ENCODE measurements at regions not wholly inside any gene's neighbourhood (a gene's known extent, or its start where the extent isn't known, plus 50 kb on each side); places are given as distances from the start of the nearest gene placed in this dataset.

DNA sequence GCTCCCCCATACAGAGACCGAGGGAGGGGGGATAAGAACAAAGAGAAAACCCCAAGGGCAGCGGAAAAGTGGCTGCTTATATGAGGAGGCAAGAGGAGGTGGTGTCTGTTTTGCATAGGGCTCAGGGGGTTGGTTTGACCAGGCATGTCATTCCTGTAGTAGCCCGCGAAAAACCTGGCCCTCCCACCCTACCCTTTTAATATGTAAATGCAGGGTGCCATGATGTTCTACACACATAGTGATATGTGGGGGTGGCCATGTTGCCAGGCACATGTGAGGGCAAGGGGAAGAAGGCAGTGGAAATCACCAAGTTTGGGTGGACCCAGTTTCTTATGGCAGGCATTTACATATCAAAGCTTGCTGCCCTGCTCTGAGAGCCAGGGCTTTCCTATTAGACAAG, 203.5 kb upstream of the UBL3 start:
- intact Hi-C loops (cut with DNase I, micrococcal nuclease): no loop called here
- H3K27ac Mint-ChIP-seq: no peak overlapping the region

DNA sequence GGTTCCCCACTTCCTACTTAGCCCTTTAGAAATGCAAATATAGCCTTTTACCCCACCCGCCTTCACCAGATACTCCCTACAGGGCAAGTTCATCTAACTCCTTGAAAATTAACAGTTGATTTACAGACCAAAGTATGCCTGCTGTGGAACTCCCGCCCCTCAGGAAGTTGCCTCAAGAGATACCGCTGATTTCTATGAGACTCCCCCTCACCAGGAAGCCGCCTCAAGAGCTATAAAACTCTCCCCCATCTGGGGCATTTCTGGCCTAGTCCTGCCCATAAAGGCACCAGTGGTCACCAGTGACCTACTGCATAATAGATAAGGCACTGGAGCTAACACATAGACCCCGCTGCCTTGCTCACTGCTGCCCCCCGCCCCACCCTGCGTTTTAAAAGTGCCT, 201.7 kb upstream of the UBL3 start:
- ChIA-PET CTCF (no interaction called here), POLR2A (interaction anchor here (0.7 to 1.1 kb wide), 3 partner anchors 55 to 203 kb away, joined by 3 to 5 read pairs (median 3); no protein-coding TSS in a partner anchor)
- TF ChIP-seq, protein P1, sequence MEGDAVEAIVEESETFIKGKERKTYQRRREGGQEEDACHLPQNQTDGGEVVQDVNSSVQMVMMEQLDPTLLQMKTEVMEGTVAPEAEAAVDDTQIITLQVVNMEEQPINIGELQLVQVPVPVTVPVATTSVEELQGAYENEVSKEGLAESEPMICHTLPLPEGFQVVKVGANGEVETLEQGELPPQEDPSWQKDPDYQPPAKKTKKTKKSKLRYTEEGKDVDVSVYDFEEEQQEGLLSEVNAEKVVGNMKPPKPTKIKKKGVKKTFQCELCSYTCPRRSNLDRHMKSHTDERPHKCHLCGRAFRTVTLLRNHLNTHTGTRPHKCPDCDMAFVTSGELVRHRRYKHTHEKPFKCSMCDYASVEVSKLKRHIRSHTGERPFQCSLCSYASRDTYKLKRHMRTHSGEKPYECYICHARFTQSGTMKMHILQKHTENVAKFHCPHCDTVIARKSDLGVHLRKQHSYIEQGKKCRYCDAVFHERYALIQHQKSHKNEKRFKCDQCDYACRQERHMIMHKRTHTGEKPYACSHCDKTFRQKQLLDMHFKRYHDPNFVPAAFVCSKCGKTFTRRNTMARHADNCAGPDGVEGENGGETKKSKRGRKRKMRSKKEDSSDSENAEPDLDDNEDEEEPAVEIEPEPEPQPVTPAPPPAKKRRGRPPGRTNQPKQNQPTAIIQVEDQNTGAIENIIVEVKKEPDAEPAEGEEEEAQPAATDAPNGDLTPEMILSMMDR (IDR thresholded peaks at IDR 0.05): no peak
- no peak overlapping the region for H3K4me3 Mint-ChIP-seq
- H3K27ac Mint-ChIP-seq: no peak overlapping the region
- H3K4me1 Mint-ChIP-seq (ENCODE audit: low read depth): peaks cover 13% of the 10 kb centered on the region
- intact Hi-C loops (cut with DNase I, micrococcal nuclease): no loop called here
- Histone ChIP-seq H3K4me3 (ENCODE audit: low read length) (no peak overlapping the region), H3K27ac (ENCODE audit: low read depth in 1 of 2, low read length in 2 of 2) (no peak overlapping the region), H3K9me3 (ENCODE audit: control insufficient read depth in 1 of 2, insufficient read depth in 1 of 2, low read length in 2 of 2) (no peaks in the 10 kb centered on the region), H3K27me3 (ENCODE audit: control insufficient read depth in 1 of 2, insufficient read depth in 2 of 2, low read length in 2 of 2) (no peaks in the 10 kb centered on the region), H3K4me1 (ENCODE audit: insufficient read depth, low read length) (peaks cover 12% of the 10 kb centered on the region), H3K36me3 (ENCODE audit: insufficient read depth, low read length) (no peaks in the 10 kb centered on the region)
- peak; percentile 46 for ATAC-seq (ENCODE audit: poor library complexity)
- no peaks in the 10 kb centered on the region for H3K36me3 Mint-ChIP-seq (ENCODE audit: low read depth)
- DNase-seq: peak in 3 of 14 experiments; percentile 12 to 21 (median 13)
- H3K9me3 Mint-ChIP-seq: no peaks in the 10 kb centered on the region
- peaks cover 6% of the 10 kb centered on the region for H3K27me3 Mint-ChIP-seq

More for the DNA sequence above, 203.5 kb upstream of the UBL3 start:
- Mint-ChIP-seq H3K27me3 (peaks cover 6% of the 10 kb centered on the region), H3K36me3 (ENCODE audit: low read depth) (no peaks in the 10 kb centered on the region), H3K9me3 (no peaks in the 10 kb centered on the region), H3K4me3 (no peak overlapping the region), H3K4me1 (ENCODE audit: low read depth) (peaks cover 8% of the 10 kb centered on the region)
- peaks cover 8% of the 10 kb centered on the region for H3K4me1 ChIP-seq (ENCODE audit: insufficient read depth, low read length)
- ChIA-PET POLR2A (no interaction called here), CTCF (no interaction called here)
- H3K36me3 ChIP-seq (ENCODE audit: insufficient read depth, low read length): no peaks in the 10 kb centered on the region
- DNase-seq: no peak
- H3K27ac ChIP-seq (ENCODE audit: low read depth in 1 of 2, low read length in 2 of 2): no peak overlapping the region
- H3K4me3 ChIP-seq (ENCODE audit: low read length): no peak overlapping the region
- TF ChIP-seq, protein P1 (IDR thresholded peaks at IDR 0.05): no peak
- no peak for ATAC-seq (ENCODE audit: poor library complexity)
- no peaks in the 10 kb centered on the region for H3K27me3 ChIP-seq (ENCODE audit: control insufficient read depth in 1 of 2, insufficient read depth in 2 of 2, low read length in 2 of 2)
- peaks cover 0 to 9% of the 10 kb centered on the region in 2 experiments for H3K9me3 ChIP-seq (ENCODE audit: control insufficient read depth in 1 of 2, insufficient read depth in 1 of 2, low read length in 2 of 2)

DNA sequence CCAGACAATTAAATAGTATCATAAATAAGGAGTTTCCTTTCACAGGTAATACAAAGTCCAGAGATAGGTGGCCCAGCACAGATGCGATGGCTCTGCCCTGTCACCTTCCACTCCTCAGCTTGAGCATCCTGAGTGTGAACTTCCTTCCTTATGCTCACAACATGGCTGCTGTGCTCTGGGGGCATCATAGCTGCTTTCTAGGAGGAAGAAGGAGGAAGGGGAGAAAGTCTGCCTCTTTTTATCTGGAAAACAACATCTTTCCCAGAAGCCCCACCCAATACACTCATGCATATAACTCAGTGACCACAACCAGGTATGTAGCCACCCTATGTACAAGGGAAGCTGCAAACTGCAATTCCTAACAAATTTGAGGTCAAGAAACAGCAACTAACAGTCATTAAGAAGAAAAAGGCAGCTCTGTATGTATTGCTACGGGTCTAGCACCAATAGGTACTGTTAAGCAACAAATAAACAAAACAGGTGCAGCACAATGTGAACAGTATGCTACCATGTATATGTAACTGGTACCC, 201.2 kb upstream of the UBL3 start:
- CTCF ChIA-PET: no interaction called here
- ATAC-seq (ENCODE audit: poor library complexity) (no peak), DNase-seq (no peak)
- Mint-ChIP-seq H3K27me3 (peaks cover 6% of the 10 kb centered on the region), H3K4me1 (ENCODE audit: low read depth) (peaks cover 15% of the 10 kb centered on the region), H3K9me3 (no peaks in the 10 kb centered on the region), H3K36me3 (ENCODE audit: low read depth) (no peaks in the 10 kb centered on the region), H3K27ac (no peak overlapping the region), H3K4me3 (no peak overlapping the region)
- POLR2A ChIA-PET: interaction anchor here (0.9 to 1.1 kb wide), 3 partner anchors 61 to 203 kb away, joined by 3 to 5 read pairs (median 3); no protein-coding TSS in a partner anchor
- no peak overlapping the region for H3K27ac ChIP-seq (ENCODE audit: low read depth in 1 of 2, low read length in 2 of 2)
- peaks cover 12% of the 10 kb centered on the region for H3K4me1 ChIP-seq (ENCODE audit: insufficient read depth, low read length)
- no peaks in the 10 kb centered on the region for H3K36me3 ChIP-seq (ENCODE audit: insufficient read depth, low read length)
- H3K27me3 ChIP-seq (ENCODE audit: control insufficient read depth in 1 of 2, insufficient read depth in 2 of 2, low read length in 2 of 2): no peaks in the 10 kb centered on the region
- no peak overlapping the region for H3K4me3 ChIP-seq (ENCODE audit: low read length)
- TF ChIP-seq, protein P1 (IDR thresholded peaks at IDR 0.05): no peak
- H3K9me3 ChIP-seq (ENCODE audit: control insufficient read depth in 1 of 2, insufficient read depth in 1 of 2, low read length in 2 of 2): no peaks in the 10 kb centered on the region
- intact Hi-C loops (cut with DNase I, micrococcal nuclease): no loop called here
